ENCODE measurements at regions not wholly inside any gene's neighbourhood (a gene's known extent, or its start where the extent isn't known, plus 50 kb on each side); places are given as distances from the start of the nearest gene placed in this dataset.

- H3K36me3 Mint-ChIP-seq = no peaks in the 10 kb centered on the region
- DNase-seq (ENCODE audit: low spot score in 2 of 2) = no peak
Observed at GRCh38 chr2:129673847-129674711, 305.4 kb upstream of the RAB6C start.

GRCh38 chr2:129678751-129679150, 300.7 kb upstream of the RAB6C start:
- ATAC-seq (no peak), DNase-seq (ENCODE audit: low spot score in 2 of 2) (no peak)
- no peaks in the 10 kb centered on the region for H3K36me3 Mint-ChIP-seq
- H3K27ac Mint-ChIP-seq = no peak overlapping the region
- H3K9me3 Mint-ChIP-seq = no peaks in the 10 kb centered on the region

More at GRCh38 chr2:129673847-129674711, 305.4 kb upstream of the RAB6C start:
- Mint-ChIP-seq H3K27ac (no peak overlapping the region), H3K9me3 (peaks cover 0 to 4% of the 10 kb centered on the region in 2 donors)
- ATAC-seq = no peak

DNA sequence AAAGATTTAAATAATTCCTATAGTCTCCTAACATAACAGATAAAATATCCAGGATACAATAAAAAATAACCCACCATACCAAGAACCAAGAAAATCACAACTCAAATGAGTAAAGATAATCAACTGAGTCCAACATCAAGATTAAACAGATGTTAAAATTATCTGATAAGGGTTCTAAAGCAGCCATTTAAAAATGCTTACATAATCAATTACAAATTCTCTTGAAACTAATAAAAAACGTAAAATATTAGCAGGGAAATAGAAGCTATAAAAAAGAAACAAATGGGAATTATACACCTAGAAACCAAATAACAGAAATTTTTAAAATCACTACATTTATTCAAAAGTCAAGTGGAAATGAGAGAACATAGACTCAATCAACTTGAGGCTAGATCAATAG, 297.7 kb upstream of the RAB6C start:
- no peak for ATAC-seq
- no peak for DNase-seq (ENCODE audit: low spot score in 2 of 2)
- Mint-ChIP-seq H3K27ac (no peak overlapping the region), H3K36me3 (no peaks in the 10 kb centered on the region), H3K9me3 (no peaks in the 10 kb centered on the region)

DNA sequence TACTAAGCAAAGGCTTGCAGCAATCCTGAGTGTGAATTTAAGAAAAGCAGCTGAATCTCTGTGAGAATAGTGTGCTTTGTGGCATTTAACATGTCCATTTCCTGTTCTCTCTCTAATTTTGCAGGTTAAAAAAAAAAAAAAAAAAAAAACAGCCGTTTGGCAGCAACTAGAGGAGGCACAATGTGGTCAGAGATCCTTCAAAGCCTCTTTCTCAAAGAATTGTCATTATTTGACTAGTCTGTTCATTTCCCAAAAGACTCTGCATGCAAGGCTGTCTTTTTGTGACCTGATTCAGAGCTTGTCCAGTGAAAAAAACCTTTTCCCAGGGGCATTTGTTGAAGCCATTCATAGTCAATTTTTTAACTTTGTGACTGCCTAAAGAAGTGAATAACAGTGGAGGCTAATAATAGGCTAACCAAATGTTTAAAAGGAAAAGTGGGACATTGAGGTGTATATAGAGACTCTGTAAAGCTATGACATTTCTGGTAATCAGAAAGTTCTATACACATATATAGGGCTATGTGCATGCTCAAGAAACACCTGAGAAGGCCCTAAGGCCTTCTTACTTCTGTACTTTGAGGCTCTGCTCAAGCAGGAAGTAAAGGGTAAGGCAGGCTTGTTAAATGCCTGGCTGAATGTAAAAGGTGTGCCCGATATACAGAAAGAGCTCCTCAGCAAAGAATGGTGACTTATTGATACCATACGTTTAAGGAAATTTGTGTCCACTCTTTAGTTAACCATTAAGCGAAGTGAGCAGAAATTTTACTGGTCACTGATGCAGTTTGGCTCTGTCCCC, 289.6 kb upstream of the RAB6C start:
- DNase-seq (ENCODE audit: low spot score in 2 of 2) = no peak

DNA sequence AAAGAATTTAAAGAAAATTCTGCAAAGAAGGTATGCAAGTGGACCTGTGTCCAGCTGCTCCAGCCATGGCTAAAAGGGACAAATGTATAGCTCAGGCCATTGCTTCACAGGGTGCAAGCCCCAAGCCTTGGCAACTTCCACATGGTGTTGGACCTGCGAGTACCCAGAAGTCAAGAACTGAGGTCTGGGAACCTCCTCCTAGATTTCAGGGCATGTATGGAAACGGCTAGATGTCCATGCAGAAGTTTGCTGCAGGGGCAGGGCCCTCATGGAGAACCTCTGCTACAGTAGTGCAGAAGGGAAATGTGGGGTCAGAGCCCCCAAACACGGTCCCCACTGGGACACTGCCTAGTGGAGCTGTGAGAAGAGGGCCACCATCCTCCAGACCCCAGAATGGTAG, 284.0 kb upstream of the RAB6C start:
- peaks cover 7 to 9% of the 10 kb centered on the region in 2 donors for H3K9me3 Mint-ChIP-seq
- H3K27ac Mint-ChIP-seq = no peak overlapping the region
- ATAC-seq (no peak), DNase-seq (ENCODE audit: low spot score in 2 of 2) (no peak)
- H3K36me3 Mint-ChIP-seq = peaks cover 0 to 6% of the 10 kb centered on the region in 2 donors

More for the DNA sequence above, 289.6 kb upstream of the RAB6C start:
- Mint-ChIP-seq H3K9me3 (peaks cover 9 to 13% of the 10 kb centered on the region in 2 donors), H3K36me3 (peaks cover 0 to 11% of the 10 kb centered on the region in 2 donors), H3K27ac (no peak overlapping the region)
- no peak for ATAC-seq

DNA sequence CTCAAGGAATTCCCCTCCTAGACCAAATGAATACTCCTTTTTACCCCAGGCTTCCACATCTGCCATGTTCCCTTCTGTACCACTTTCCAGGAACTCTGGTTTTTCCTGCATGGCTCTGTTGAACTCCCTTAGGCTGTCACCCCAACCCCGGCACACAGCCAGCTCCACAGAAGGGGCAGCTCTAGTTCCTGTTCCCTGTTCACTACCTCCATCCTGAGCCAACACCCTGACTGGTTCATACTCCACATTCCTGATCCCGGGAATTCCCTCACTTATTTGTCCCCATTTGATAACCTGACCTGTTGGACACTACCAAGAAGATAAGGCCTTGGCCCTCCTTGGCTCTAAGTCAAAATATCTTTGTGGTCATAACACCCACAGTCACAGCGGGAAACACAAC, 280.9 kb upstream of the RAB6C start:
- no peak for DNase-seq (ENCODE audit: low spot score in 2 of 2)
- peaks cover 0 to 4% of the 10 kb centered on the region in 2 donors for H3K9me3 Mint-ChIP-seq

DNA sequence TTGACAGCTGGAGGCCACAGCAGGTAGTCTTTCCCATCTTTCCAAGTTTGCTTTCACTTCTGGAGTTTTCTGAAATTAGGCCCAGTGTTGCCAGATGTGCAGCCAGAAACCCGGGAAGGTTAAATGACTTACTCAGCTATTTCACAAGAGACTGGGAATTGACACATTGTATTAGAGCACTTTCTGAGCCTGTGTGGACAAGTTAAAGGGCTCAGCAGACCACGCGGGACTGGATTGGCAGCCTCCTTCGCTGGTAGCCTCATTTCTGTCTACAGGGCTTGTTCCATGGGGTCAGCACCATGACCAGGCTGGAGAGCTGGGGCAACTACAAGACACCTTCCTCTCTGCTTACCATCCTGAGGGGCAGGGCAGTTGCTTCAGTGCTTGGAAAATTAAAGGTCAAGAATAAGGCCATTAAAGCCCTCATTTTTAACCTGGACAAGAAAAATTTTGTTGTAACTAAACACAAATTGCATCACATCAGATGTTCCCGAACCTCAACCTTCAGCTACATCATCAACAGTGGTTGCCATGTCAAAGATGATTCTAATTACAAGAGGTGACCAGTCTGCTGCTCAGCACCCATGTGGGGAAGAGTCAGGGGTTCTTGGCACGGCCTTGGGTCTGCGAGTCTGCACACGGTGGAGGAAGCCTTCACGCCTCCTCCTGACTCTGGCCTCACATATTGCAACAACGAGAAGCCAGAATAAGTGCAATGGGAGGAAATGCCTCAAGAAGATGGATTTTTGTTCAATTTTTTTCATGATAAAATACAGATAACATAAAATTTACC, 279.5 kb upstream of the RAB6C start:
- H3K9me3 Mint-ChIP-seq = peaks cover 0 to 8% of the 10 kb centered on the region in 2 donors
- ATAC-seq = no peak
- peaks cover 0 to 6% of the 10 kb centered on the region in 2 donors for H3K36me3 Mint-ChIP-seq
- H3K27ac Mint-ChIP-seq = no peak overlapping the region
- no peak for DNase-seq (ENCODE audit: low spot score in 2 of 2)

More for the DNA sequence above, 280.9 kb upstream of the RAB6C start:
- ATAC-seq = no peak
- H3K36me3 Mint-ChIP-seq = no peaks in the 10 kb centered on the region
- no peak overlapping the region for H3K27ac Mint-ChIP-seq

GRCh38 chr2:129702416-129703176, 276.9 kb upstream of the RAB6C start:
- Mint-ChIP-seq H3K27ac (no peak overlapping the region), H3K9me3 (peaks cover 0 to 8% of the 10 kb centered on the region in 2 donors), H3K36me3 (peaks cover 0 to 6% of the 10 kb centered on the region in 2 donors)
- no peak for ATAC-seq
- DNase-seq (ENCODE audit: low spot score in 2 of 2) = no peak

GRCh38 chr2:129705085-129705484, 274.4 kb upstream of the RAB6C start:
- H3K27ac Mint-ChIP-seq = no peak overlapping the region
- H3K9me3 Mint-ChIP-seq = peaks cover 0 to 8% of the 10 kb centered on the region in 2 donors
- no peak for DNase-seq (ENCODE audit: low spot score in 2 of 2)
- ATAC-seq = no peak
- peaks cover 0 to 6% of the 10 kb centered on the region in 2 donors for H3K36me3 Mint-ChIP-seq

GRCh38 chr2:129707800-129708199, 271.7 kb upstream of the RAB6C start:
- Mint-ChIP-seq H3K36me3 (peaks cover 0 to 6% of the 10 kb centered on the region in 2 donors), H3K9me3 (peaks cover 0 to 5% of the 10 kb centered on the region in 2 donors), H3K27ac (no peak overlapping the region)
- ATAC-seq = no peak
- no peak for DNase-seq (ENCODE audit: low spot score in 2 of 2)

GRCh38 chr2:129708221-129708967, 271.1 kb upstream of the RAB6C start:
- Mint-ChIP-seq H3K9me3 (peaks cover 0 to 5% of the 10 kb centered on the region in 2 donors), H3K36me3 (peaks cover 0 to 6% of the 10 kb centered on the region in 2 donors), H3K27ac (no peak overlapping the region)
- no peak for DNase-seq (ENCODE audit: low spot score in 2 of 2)
- no peak for ATAC-seq

- ATAC-seq (no peak), DNase-seq (ENCODE audit: low spot score in 2 of 2) (no peak)
- Mint-ChIP-seq H3K9me3 (peaks cover 0 to 5% of the 10 kb centered on the region in 2 donors), H3K27ac (no peak overlapping the region), H3K36me3 (peaks cover 0 to 6% of the 10 kb centered on the region in 2 donors)
Observed at GRCh38 chr2:129709001-129709955, 270.2 kb upstream of the RAB6C start.

GRCh38 chr2:129709956-129710598, 269.4 kb upstream of the RAB6C start:
- ATAC-seq (no peak), DNase-seq (ENCODE audit: low spot score in 2 of 2) (no peak)
- H3K9me3 Mint-ChIP-seq = no peaks in the 10 kb centered on the region
- no peaks in the 10 kb centered on the region for H3K36me3 Mint-ChIP-seq
- no peak overlapping the region for H3K27ac Mint-ChIP-seq

All from activated naive CD4-positive, alpha-beta T cell treated with anti-CD3 and anti-CD28 coated beads, Interleukin-2, amount 50 U/mL, for 72 hours (primary cell).